Skeletal muscle cell (primary cell): ENCODE measurements at regions not wholly inside any gene's neighbourhood (a gene's known extent, or its start where the extent isn't known, plus 50 kb on each side); places are given as distances from the start of the nearest gene placed in this dataset.
"Not testable (repeated sequence)": the region's sequence is repeated elsewhere in the genome, so short reads cannot be mapped to it uniquely, and the experiment has no call there.

Experiments
- DNase-seq: peaks from one replicate; pipeline ENCODE4 v3.0.0-alpha.2; 2010; ENCODE audit warnings: low read depth
- H3K4me3 ChIP-seq: 2 replicates; pipeline ENCODE4 v1.5.1; 2011; ENCODE audit warnings: low read depth, mild to moderate bottlenecking, control low read depth, low read length, moderate library complexity

GRCh38 chr9:30774326-30774725 lies 1610.1 kb upstream of the ACO1 start:
- no peak for DNase-seq
- H3K4me3 ChIP-seq = no peak overlapping the region

GRCh38 chr9:30775236-30775635 lies 1609.2 kb upstream of the ACO1 start:
- no peak for DNase-seq
- no peak overlapping the region for H3K4me3 ChIP-seq

GRCh38 chr9:30796764-30797163 lies 1587.7 kb upstream of the ACO1 start:
- no peak overlapping the region for H3K4me3 ChIP-seq
- DNase-seq = no peak

GRCh38 chr9:30799527-30800101 lies 1584.8 kb upstream of the ACO1 start:
- DNase-seq = no peak

GRCh38 chr9:30800421-30800820 lies 1584.0 kb upstream of the ACO1 start:
- DNase-seq = no peak
- H3K4me3 ChIP-seq = no peak overlapping the region

More at GRCh38 chr9:30799527-30800101, 1584.8 kb upstream of the ACO1 start:
- H3K4me3 ChIP-seq = no peak overlapping the region

GRCh38 chr9:30812821-30813220 lies 1571.6 kb upstream of the ACO1 start:
- no peak for DNase-seq
- no peak overlapping the region for H3K4me3 ChIP-seq

GRCh38 chr9:30815585-30815984 lies 1568.9 kb upstream of the ACO1 start:
- no peak overlapping the region for H3K4me3 ChIP-seq
- no peak for DNase-seq

- no peak for DNase-seq
- H3K4me3 ChIP-seq = no peak overlapping the region
These were observed 1539.3 kb upstream of the ACO1 start for GRCh38 chr9:30845136-30845535.

- H3K4me3 ChIP-seq = no peak overlapping the region
- no peak for DNase-seq
These were observed 1537.8 kb upstream of the ACO1 start for GRCh38 chr9:30846651-30847050.

- no peak for DNase-seq
- H3K4me3 ChIP-seq = no peak overlapping the region
These were observed 1532.8 kb upstream of the ACO1 start for GRCh38 chr9:30851600-30851999.

- H3K4me3 ChIP-seq = no peak overlapping the region
- no peak for DNase-seq
These were observed 1483.7 kb upstream of the ACO1 start for GRCh38 chr9:30900706-30901105.

- no peak for DNase-seq
- no peak overlapping the region for H3K4me3 ChIP-seq
These were observed 1471.1 kb upstream of the ACO1 start for GRCh38 chr9:30913331-30913730.

- no peak overlapping the region for H3K4me3 ChIP-seq
- DNase-seq = no peak
These were observed 1469.0 kb upstream of the ACO1 start for GRCh38 chr9:30915451-30915850.

GRCh38 chr9:30925126-30925525 lies 1459.3 kb upstream of the ACO1 start:
- DNase-seq = no peak
- no peak overlapping the region for H3K4me3 ChIP-seq

- no peak overlapping the region for H3K4me3 ChIP-seq
- DNase-seq = no peak
These were observed 1458.8 kb upstream of the ACO1 start for GRCh38 chr9:30925635-30926034.

- no peak for DNase-seq
- H3K4me3 ChIP-seq = no peak overlapping the region
These were observed 1456.4 kb upstream of the ACO1 start for GRCh38 chr9:30928045-30928444.

GRCh38 chr9:30932226-30932625 lies 1452.2 kb upstream of the ACO1 start:
- no peak overlapping the region for H3K4me3 ChIP-seq
- no peak for DNase-seq

GRCh38 chr9:30935730-30936129 lies 1448.7 kb upstream of the ACO1 start:
- no peak for DNase-seq
- no peak overlapping the region for H3K4me3 ChIP-seq

- no peak for DNase-seq
- H3K4me3 ChIP-seq = no peak overlapping the region
These were observed 1447.3 kb upstream of the ACO1 start for GRCh38 chr9:30937106-30937505.

GRCh38 chr9:30942852-30943251 lies 1441.6 kb upstream of the ACO1 start:
- not testable (repeated sequence) for H3K4me3 ChIP-seq, DNase-seq

- no peak for DNase-seq
- no peak overlapping the region for H3K4me3 ChIP-seq
These were observed 1440.8 kb upstream of the ACO1 start for GRCh38 chr9:30943446-30944224.
